ENCODE measurements at regions not wholly inside any gene's neighbourhood (a gene's known extent, or its start where the extent isn't known, plus 50 kb on each side); places are given as distances from the start of the nearest gene placed in this dataset.

DNA sequence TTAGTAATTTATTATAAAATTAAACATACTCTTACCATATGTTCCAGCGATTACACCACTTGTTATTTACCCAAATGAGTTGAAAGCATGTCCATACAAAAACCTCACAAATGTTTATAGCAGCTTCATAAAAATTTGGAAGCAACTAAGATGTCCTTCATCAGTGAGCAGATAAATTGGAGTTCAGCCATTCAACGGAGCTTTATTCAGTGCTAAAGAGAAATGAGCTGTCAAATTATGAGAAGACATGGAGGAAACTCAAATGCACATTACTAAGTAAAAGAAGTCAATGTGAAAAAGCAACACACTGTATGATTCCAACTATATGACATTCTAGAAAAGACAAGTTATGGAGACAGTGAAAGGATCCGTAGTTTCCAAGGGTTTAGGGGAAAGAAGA is 606.7 kb upstream of the TMPRSS15 start:
- DNase-seq (no peak), ATAC-seq (no peak)
- no peak for TF ChIP-seq CTCF (IDR thresholded peaks at IDR 0.05)
- no peaks in the 10 kb centered on the region for H3K4me1 ChIP-seq (ENCODE audit: low read depth)
- no peaks in the 10 kb centered on the region for H3K36me3 ChIP-seq (ENCODE audit: low read depth)
- H3K4me3 ChIP-seq, result no peak overlapping the region
- no peaks in the 10 kb centered on the region for H3K9me3 ChIP-seq
- intact Hi-C loops (cut with DNase I, micrococcal nuclease), result no loop called here

DNA sequence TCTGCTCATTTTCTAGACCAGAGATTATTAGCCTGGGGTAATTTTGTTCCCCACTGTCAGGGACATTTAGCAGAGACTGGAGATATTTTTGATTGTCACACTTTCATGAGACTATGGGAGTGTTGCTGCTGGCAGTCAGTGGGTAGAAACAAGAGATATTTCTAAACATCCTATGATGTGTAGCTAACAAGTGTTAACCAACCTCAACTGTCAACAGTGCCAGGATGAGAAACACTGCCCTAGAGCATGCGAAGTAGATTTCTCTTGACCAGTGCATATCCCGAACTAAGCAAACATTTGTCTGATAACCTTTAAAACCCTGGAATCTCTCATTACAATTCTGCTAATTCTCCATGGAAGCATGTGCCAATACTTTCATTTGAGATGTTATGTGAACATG is 607.4 kb upstream of the TMPRSS15 start:
- no peak for TF ChIP-seq CTCF (IDR thresholded peaks at IDR 0.05)
- Histone ChIP-seq H3K36me3 (ENCODE audit: low read depth) (no peaks in the 10 kb centered on the region), H3K4me3 (no peak overlapping the region), H3K4me1 (ENCODE audit: low read depth) (no peaks in the 10 kb centered on the region), H3K9me3 (no peaks in the 10 kb centered on the region)
- DNase-seq, result no peak
- no peak for ATAC-seq
- intact Hi-C loops (cut with DNase I, micrococcal nuclease), result no loop called here

- ATAC-seq (no peak), DNase-seq (no peak)
- Histone ChIP-seq H3K4me3 (no peak overlapping the region), H3K4me1 (ENCODE audit: low read depth) (no peaks in the 10 kb centered on the region), H3K36me3 (ENCODE audit: low read depth) (no peaks in the 10 kb centered on the region), H3K9me3 (no peaks in the 10 kb centered on the region)
- TF ChIP-seq CTCF (IDR thresholded peaks at IDR 0.05), result no peak
- intact Hi-C loops (cut with DNase I, micrococcal nuclease), result no loop called here
These were observed 607.9 kb upstream of the TMPRSS15 start for GRCh38 chr21:19011451-19011850.

DNA sequence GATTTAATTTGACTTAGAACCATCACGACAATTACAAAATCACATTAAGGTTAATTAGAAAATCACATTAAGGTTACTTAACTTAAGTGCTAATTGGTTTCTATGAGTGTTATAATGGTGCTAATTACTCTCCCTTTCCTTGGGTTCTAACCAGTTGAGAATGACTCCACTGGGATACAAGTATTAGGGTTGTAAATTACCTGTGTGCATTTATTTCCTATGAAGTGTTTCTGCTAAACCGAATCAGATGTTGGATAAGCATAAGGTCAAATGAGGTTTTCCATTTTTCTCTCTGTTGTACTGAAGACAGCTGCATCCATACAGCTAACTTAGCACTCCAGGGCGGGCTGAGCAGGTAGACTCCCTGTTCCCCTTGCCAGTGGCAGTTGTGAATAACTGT is 610.3 kb upstream of the TMPRSS15 start:
- Histone ChIP-seq H3K36me3 (ENCODE audit: low read depth) (no peaks in the 10 kb centered on the region), H3K4me1 (ENCODE audit: low read depth) (no peaks in the 10 kb centered on the region), H3K4me3 (no peak overlapping the region), H3K9me3 (no peaks in the 10 kb centered on the region)
- intact Hi-C loops (cut with DNase I, micrococcal nuclease), result no loop called here
- ATAC-seq (no peak), DNase-seq (no peak)
- no peak for TF ChIP-seq CTCF (IDR thresholded peaks at IDR 0.05)

GRCh38 chr21:19018529-19018928 is 614.9 kb upstream of the TMPRSS15 start:
- no peaks in the 10 kb centered on the region for H3K9me3 ChIP-seq
- no peaks in the 10 kb centered on the region for H3K36me3 ChIP-seq (ENCODE audit: low read depth)
- DNase-seq, result no peak
- ATAC-seq, result no peak
- H3K4me1 ChIP-seq (ENCODE audit: low read depth), result no peaks in the 10 kb centered on the region
- no peak for TF ChIP-seq CTCF (IDR thresholded peaks at IDR 0.05)
- intact Hi-C loops (cut with DNase I, micrococcal nuclease), result no loop called here
- no peak overlapping the region for H3K4me3 ChIP-seq

- intact Hi-C loops (cut with DNase I, micrococcal nuclease), result no loop called here
- H3K4me3 ChIP-seq, result no peak overlapping the region
- TF ChIP-seq CTCF (IDR thresholded peaks at IDR 0.05), result no peak
- no peak for DNase-seq
- H3K36me3 ChIP-seq (ENCODE audit: low read depth), result no peaks in the 10 kb centered on the region
- no peaks in the 10 kb centered on the region for H3K4me1 ChIP-seq (ENCODE audit: low read depth)
- no peaks in the 10 kb centered on the region for H3K9me3 ChIP-seq
- no peak for ATAC-seq
These were observed 619.4 kb upstream of the TMPRSS15 start for GRCh38 chr21:19022978-19023377.
